ENCODE measurements at regions not wholly inside any gene's neighbourhood (a gene's known extent, or its start where the extent isn't known, plus 50 kb on each side); places are given as distances from the start of the nearest gene placed in this dataset.

GRCh38 chr1:222905151-222905550 is 90.3 kb downstream of the DISP1 start:
- TF ChIP-seq CTCF (IDR thresholded peaks at IDR 0.05): no peak
- TF ChIP-seq POLR2A (IDR thresholded peaks at IDR 0.05): no peak

Data from thyroid gland (tissue), 4 donors.